H9 (cell line): ENCODE measurements at regions not wholly inside any gene's neighbourhood (a gene's known extent, or its start where the extent isn't known, plus 50 kb on each side); places are given as distances from the start of the nearest gene placed in this dataset.

Experiments
- DNase-seq: peaks from one replicate; pipeline ENCODE4 v3.0.0-alpha.2; 2017
- H2AFZ ChIP-seq: one replicate; pipeline ENCODE4 v1.6.1; 2013; ENCODE audit warnings: mild to moderate bottlenecking, low read length, control low read depth, moderate library complexity
- H2AK5ac ChIP-seq: 2 replicates; pipeline ENCODE4 v1.6.1; 2013; ENCODE audit warnings: low read length, control low read depth, mixed read lengths; ENCODE audit not compliant: insufficient read length
- H2BK120ac ChIP-seq: one replicate; pipeline ENCODE4 v1.6.1; 2013; ENCODE audit warnings: low read depth, mild to moderate bottlenecking, low read length, control low read depth, inconsistent platforms; ENCODE audit not compliant: poor library complexity, severe bottlenecking
- H2BK12ac ChIP-seq: 2 replicates; pipeline ENCODE4 v1.6.1; 2013; ENCODE audit warnings: low read length, control low read depth, mixed read lengths, low read depth; ENCODE audit not compliant: insufficient read length
- H2BK15ac ChIP-seq: 2 replicates; pipeline ENCODE4 v1.6.1; 2013; ENCODE audit warnings: low read depth, low read length, control low read depth
- H2BK20ac ChIP-seq: one replicate; pipeline ENCODE4 v1.6.1; 2013; ENCODE audit warnings: low read depth, mild to moderate bottlenecking, low read length, control low read depth, inconsistent platforms; ENCODE audit not compliant: poor library complexity, severe bottlenecking
- H2BK5ac ChIP-seq: 2 replicates; pipeline ENCODE4 v1.6.1; 2013; ENCODE audit warnings: low read length, control low read depth, mixed read lengths; ENCODE audit not compliant: insufficient read length
- H3K14ac ChIP-seq: 2 replicates; pipeline ENCODE4 v1.6.1; 2013; ENCODE audit warnings: low read length, control low read depth; ENCODE audit not compliant: insufficient read depth
- H3K18ac ChIP-seq: 2 replicates; pipeline ENCODE4 v1.6.1; 2013; ENCODE audit warnings: low read depth, mild to moderate bottlenecking, mixed read lengths, low read length, control low read depth; ENCODE audit not compliant: insufficient read length
- H3K23ac ChIP-seq: 2 replicates; pipeline ENCODE4 v1.6.1; 2013; ENCODE audit warnings: low read length, control low read depth, mixed read lengths, low read depth; ENCODE audit not compliant: insufficient read length
- H3K23me2 ChIP-seq: 2 replicates; pipeline ENCODE4 v1.6.1; 2013; ENCODE audit warnings: low read depth, mild to moderate bottlenecking, mixed read lengths, low read length, control low read depth; ENCODE audit not compliant: insufficient read length, poor library complexity, severe bottlenecking
- H3K27ac ChIP-seq: 2 replicates; pipeline ENCODE4 v1.5.1; 2013; ENCODE audit warnings: low read length, control low read depth, mixed read lengths, low read depth; ENCODE audit not compliant: insufficient read length
- H3K27me3 ChIP-seq: 2 replicates; pipeline ENCODE4 v1.6.1; 2013; ENCODE audit warnings: low read length, control low read depth, inconsistent platforms; ENCODE audit not compliant: insufficient read depth
- H3K4ac ChIP-seq: 2 replicates; pipeline ENCODE4 v1.6.1; 2013; ENCODE audit warnings: low read depth, mild to moderate bottlenecking, control low read depth, inconsistent platforms, low read length, moderate library complexity
- H3K4me1 ChIP-seq: 2 replicates; pipeline ENCODE4 v1.6.1; 2013; ENCODE audit warnings: low read length, control low read depth, inconsistent platforms; ENCODE audit not compliant: insufficient read depth
- H3K4me2 ChIP-seq: 2 replicates; pipeline ENCODE4 v1.6.1; 2013; ENCODE audit warnings: low read length, control low read depth, mixed read lengths; ENCODE audit not compliant: insufficient read length, insufficient read depth
- H3K56ac ChIP-seq: 2 replicates; pipeline ENCODE4 v1.6.1; 2013; ENCODE audit warnings: low read depth, mild to moderate bottlenecking, mixed read lengths, low read length, control low read depth; ENCODE audit not compliant: insufficient read length
- H3K79me1 ChIP-seq: 2 replicates; pipeline ENCODE4 v1.6.1; 2013; ENCODE audit warnings: low read depth, mild to moderate bottlenecking, moderate library complexity, low read length, control low read depth, inconsistent platforms; ENCODE audit not compliant: insufficient read depth, poor library complexity, severe bottlenecking
- H3K79me2 ChIP-seq: 2 replicates; pipeline ENCODE4 v1.6.1; 2013; ENCODE audit warnings: low read length, control low read depth, inconsistent platforms; ENCODE audit not compliant: insufficient read depth
- H3K9ac ChIP-seq: 2 replicates; pipeline ENCODE4 v1.6.1; 2013; ENCODE audit warnings: low read length, control low read depth, mixed read lengths; ENCODE audit not compliant: insufficient read length; ENCODE audit errors: extremely low read depth
- H3K9me3 ChIP-seq: one replicate; pipeline ENCODE4 v1.6.1; 2013; ENCODE audit warnings: low read depth, low read length, inconsistent platforms; ENCODE audit not compliant: control insufficient read depth
- H3T11ph ChIP-seq: one replicate; pipeline ENCODE4 v1.6.1; 2013; ENCODE audit warnings: mild to moderate bottlenecking, low read length, control low read depth, inconsistent platforms
- H4K20me1 ChIP-seq: one replicate; pipeline ENCODE4 v1.6.1; 2013; ENCODE audit not compliant: control insufficient read depth, insufficient read length, insufficient read depth
- H4K5ac ChIP-seq: 2 replicates; pipeline ENCODE4 v1.6.1; 2013; ENCODE audit warnings: low read depth, mild to moderate bottlenecking, mixed read lengths, low read length, control low read depth; ENCODE audit not compliant: insufficient read length
- H4K8ac ChIP-seq: replicated peaks from 2 replicates; pipeline ENCODE4 v1.6.1; 2013; ENCODE audit warnings: low read length, control low read depth, mixed read lengths, low read depth; ENCODE audit not compliant: insufficient read length
- H4K91ac ChIP-seq: 2 replicates; pipeline ENCODE4 v1.6.1; 2013; ENCODE audit warnings: low read depth, mild to moderate bottlenecking, moderate library complexity, mixed read lengths, low read length, control low read depth; ENCODE audit not compliant: insufficient read length
- H3K27ac Mint-ChIP-seq, 3 experiments: 2 replicates in 2 of 3; 3 replicates in 1 of 3; pipeline ENCODE4 v1.8.0; 2020 to 2021; ENCODE audit warnings: mixed read lengths in 3 of 3, mild to moderate bottlenecking in 1 of 3, moderate library complexity in 1 of 3
- H3K27me3 Mint-ChIP-seq: 2 replicates; pipeline ENCODE4 v1.8.0; 2021; ENCODE audit warnings: low read depth, mild to moderate bottlenecking, moderate library complexity, mixed read lengths
- H3K36me3 Mint-ChIP-seq, 3 experiments: 2 replicates in 2 of 3; 3 replicates in 1 of 3; pipeline ENCODE4 v1.8.0; 2020 to 2021; ENCODE audit warnings: low read depth in 3 of 3, mixed read lengths in 3 of 3; ENCODE audit not compliant: insufficient read depth in 1 of 3
- H3K4me1 Mint-ChIP-seq, 2 experiments: 2 replicates each; pipeline ENCODE4 v1.8.0; 2020; ENCODE audit warnings: mixed read lengths in 2 of 2
- H3K4me3 Mint-ChIP-seq, 2 experiments: 2 replicates in 1 of 2; 3 replicates in 1 of 2; pipeline ENCODE4 v1.8.0; 2020 to 2021; ENCODE audit warnings: mild to moderate bottlenecking in 2 of 2, mixed read lengths in 2 of 2, moderate library complexity in 1 of 2
- H3K9me3 Mint-ChIP-seq, 2 experiments: 2 replicates in 1 of 2; 3 replicates in 1 of 2; pipeline ENCODE4 v1.8.0; 2020; ENCODE audit warnings: mild to moderate bottlenecking in 2 of 2, mixed read lengths in 2 of 2, moderate library complexity in 1 of 2
- WGBS: extraction: QIAGEN DNeasy Blood & Tissue Kit; methylation state at CpG from one replicate; pipeline ENCODE4 v1.1.7; 2013; ENCODE audit warnings: missing lambda C conversion rate, low lambda C conversion rate, mixed read lengths; ENCODE audit not compliant: insufficient read length; ENCODE audit errors: extremely low coverage; 5-methylcytosine and 5-hydroxymethylcytosine counted together
- TF ChIP-seq, protein P1 (sequence below): fragments of 200-600 bp; sonication (generic); conservative IDR thresholded peaks from 3 replicates; pipeline ENCODE4 v1.8.0; 2021; ENCODE audit warnings: antibody characterized with exemption, mild to moderate bottlenecking

DNA sequence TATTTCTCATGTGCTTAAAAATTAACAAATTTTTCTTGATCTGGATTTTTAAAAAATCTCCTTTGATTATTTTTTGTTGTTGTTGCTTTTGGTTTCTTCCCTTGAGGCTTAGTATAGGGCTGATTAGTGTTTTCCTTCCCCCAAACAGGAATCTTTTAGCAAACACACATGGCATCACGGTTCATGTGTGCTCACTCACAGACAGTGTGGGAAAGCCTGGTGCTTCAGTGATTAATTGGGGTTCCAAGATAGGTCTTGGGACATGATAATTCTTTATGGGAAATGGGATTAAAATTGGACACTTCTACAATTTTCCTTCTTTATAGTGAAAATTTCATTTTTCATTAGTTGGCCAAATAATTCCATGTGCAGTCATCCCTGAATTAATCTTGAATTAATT lies 153.9 kb upstream of the SOX11 start:
- Histone ChIP-seq H3K4ac (no peak overlapping the region), H4K5ac (no peak overlapping the region), H3K27ac (no peak overlapping the region), H3K23ac (no peak overlapping the region), H3K18ac (no peak overlapping the region), H4K20me1 (no peaks in the 10 kb centered on the region), H4K91ac (no peak overlapping the region), H2BK120ac (no peak overlapping the region), H3K23me2 (no peaks in the 10 kb centered on the region), H3K79me1 (no peaks in the 10 kb centered on the region), H2BK5ac (no peak overlapping the region), H3K14ac (no peak overlapping the region), H3K9ac (no peak overlapping the region), H3K9me3 (no peaks in the 10 kb centered on the region), H3K56ac (no peak overlapping the region), H2BK15ac (no peak overlapping the region), H3K27me3 (no peaks in the 10 kb centered on the region), H3K79me2 (no peaks in the 10 kb centered on the region), H2AK5ac (no peak overlapping the region), H3T11ph (no peak overlapping the region), H3K4me2 (no peak overlapping the region), H2BK12ac (no peak overlapping the region), H4K8ac (no peak overlapping the region), H3K4me1 (no peaks in the 10 kb centered on the region; the same call in 1 of the 2 replicates), H2AFZ (no peak overlapping the region), H2BK20ac (no peak overlapping the region)
- peaks cover 24 to 30% of the 10 kb centered on the region in 2 experiments for H3K4me1 Mint-ChIP-seq
- TF ChIP-seq, protein P1, sequence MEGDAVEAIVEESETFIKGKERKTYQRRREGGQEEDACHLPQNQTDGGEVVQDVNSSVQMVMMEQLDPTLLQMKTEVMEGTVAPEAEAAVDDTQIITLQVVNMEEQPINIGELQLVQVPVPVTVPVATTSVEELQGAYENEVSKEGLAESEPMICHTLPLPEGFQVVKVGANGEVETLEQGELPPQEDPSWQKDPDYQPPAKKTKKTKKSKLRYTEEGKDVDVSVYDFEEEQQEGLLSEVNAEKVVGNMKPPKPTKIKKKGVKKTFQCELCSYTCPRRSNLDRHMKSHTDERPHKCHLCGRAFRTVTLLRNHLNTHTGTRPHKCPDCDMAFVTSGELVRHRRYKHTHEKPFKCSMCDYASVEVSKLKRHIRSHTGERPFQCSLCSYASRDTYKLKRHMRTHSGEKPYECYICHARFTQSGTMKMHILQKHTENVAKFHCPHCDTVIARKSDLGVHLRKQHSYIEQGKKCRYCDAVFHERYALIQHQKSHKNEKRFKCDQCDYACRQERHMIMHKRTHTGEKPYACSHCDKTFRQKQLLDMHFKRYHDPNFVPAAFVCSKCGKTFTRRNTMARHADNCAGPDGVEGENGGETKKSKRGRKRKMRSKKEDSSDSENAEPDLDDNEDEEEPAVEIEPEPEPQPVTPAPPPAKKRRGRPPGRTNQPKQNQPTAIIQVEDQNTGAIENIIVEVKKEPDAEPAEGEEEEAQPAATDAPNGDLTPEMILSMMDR = no peak
- no peaks in the 10 kb centered on the region for H3K27me3 Mint-ChIP-seq
- WGBS = no CpG with 5 or more reads among the region's 1 CpG
- no peak overlapping the region for H3K27ac Mint-ChIP-seq
- H3K9me3 Mint-ChIP-seq = peaks cover 10 to 11% of the 10 kb centered on the region in 2 experiments
- no peak overlapping the region for H3K4me3 Mint-ChIP-seq
- H3K36me3 Mint-ChIP-seq = peaks cover 5 to 17% (median 7%) of the 10 kb centered on the region in 3 experiments; a peak in 6 of 7 replicates
- DNase-seq = no peak
